ENCODE measurements at regions not wholly inside any gene's neighbourhood (a gene's known extent, or its start where the extent isn't known, plus 50 kb on each side); places are given as distances from the start of the nearest gene placed in this dataset.

DNA sequence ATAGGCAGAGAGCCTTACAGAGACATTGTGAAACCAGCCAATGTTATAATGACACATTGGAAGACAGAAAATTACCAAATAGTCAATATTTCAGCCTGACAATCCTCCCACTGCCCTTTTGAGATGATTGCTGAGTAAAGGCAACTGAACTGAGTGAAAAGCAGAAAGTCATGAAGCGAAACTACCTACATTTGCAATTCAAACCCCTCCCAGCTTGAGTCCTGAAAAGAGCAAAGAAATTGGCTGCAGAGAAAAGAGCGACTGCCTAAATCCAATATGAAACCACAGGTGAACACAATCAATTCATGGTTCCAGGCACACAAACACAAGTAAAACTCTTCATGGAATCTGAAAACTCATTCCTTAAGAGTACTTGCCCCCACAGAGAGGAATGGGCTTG is 143.4 kb upstream of the CHRM3 start:
- H3K4me3 ChIP-seq (ENCODE audit: low read depth, low read length): no peak overlapping the region
- no peak for DNase-seq (ENCODE audit: low read depth)
- TF ChIP-seq, protein P1, sequence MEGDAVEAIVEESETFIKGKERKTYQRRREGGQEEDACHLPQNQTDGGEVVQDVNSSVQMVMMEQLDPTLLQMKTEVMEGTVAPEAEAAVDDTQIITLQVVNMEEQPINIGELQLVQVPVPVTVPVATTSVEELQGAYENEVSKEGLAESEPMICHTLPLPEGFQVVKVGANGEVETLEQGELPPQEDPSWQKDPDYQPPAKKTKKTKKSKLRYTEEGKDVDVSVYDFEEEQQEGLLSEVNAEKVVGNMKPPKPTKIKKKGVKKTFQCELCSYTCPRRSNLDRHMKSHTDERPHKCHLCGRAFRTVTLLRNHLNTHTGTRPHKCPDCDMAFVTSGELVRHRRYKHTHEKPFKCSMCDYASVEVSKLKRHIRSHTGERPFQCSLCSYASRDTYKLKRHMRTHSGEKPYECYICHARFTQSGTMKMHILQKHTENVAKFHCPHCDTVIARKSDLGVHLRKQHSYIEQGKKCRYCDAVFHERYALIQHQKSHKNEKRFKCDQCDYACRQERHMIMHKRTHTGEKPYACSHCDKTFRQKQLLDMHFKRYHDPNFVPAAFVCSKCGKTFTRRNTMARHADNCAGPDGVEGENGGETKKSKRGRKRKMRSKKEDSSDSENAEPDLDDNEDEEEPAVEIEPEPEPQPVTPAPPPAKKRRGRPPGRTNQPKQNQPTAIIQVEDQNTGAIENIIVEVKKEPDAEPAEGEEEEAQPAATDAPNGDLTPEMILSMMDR (IDR thresholded peaks at IDR 0.05; ENCODE audit: insufficient read depth, low read depth, low read length, missing control alignments): no peak

DNA sequence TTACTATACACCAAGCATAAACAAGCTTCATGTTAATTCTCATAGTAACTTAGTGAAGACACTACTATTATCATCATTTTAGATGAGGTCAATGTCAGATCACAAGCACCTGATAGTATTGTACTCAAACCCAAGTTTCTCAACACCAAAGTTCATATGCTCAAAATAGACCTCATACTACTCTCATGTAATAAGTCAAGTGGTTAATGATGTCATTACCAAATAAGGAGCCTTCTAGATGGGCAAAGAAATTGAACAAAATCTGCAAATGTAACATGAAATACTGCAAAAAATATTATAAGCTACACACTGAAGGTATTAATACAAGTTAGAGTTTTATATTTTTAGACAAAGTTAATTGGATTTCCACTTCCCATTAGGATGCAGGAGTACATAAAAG is 144.0 kb upstream of the CHRM3 start:
- H3K4me3 ChIP-seq (ENCODE audit: low read depth, low read length): no peak overlapping the region
- DNase-seq (ENCODE audit: low read depth): no peak
- TF ChIP-seq, protein P1 (IDR thresholded peaks at IDR 0.05; ENCODE audit: insufficient read depth, low read depth, low read length, missing control alignments): no peak

DNA sequence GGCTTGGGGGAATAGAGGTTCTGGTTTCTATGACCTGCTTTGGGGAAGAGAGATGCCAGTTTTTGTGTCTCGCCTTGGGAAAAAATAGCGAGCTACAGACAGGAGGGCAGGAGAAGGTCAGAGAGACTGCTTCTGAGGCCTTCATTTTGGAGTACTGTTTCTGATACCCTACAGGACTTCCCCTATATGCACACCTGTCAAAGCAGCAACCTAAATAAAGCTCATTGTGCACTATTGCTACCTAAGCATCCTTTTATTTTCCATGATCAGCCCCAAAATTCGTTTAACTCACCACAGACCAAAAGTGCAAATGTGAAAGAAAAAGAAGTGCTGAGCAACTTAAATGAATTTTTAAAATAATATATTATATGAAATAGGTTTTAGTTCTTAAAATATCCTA is 145.6 kb upstream of the CHRM3 start:
- DNase-seq (ENCODE audit: low read depth): no peak
- H3K4me3 ChIP-seq (ENCODE audit: low read depth, low read length): no peak overlapping the region
- TF ChIP-seq, protein P1 (IDR thresholded peaks at IDR 0.05; ENCODE audit: insufficient read depth, low read depth, low read length, missing control alignments): no peak

DNA sequence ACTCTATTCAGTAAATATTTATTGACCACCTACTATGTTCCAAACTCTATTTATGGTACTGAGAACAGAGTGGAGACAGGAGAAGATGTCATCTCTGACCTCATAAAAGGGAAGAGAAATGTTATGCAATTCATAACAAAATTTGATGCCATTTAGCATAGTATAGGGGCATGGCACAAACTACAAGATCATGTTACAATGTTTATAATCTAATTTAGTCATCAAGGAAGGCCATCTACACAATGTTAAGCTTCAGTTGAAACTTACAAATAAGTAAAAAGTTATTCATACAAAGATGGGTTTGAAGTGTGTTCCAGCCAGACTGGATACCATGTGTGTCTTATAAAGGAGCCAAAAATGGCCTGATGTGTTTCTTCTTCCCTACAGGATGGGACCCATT is 146.8 kb upstream of the CHRM3 start:
- H3K4me3 ChIP-seq (ENCODE audit: low read depth, low read length): no peak overlapping the region
- TF ChIP-seq, protein P1 (IDR thresholded peaks at IDR 0.05; ENCODE audit: insufficient read depth, low read depth, low read length, missing control alignments): no peak
- no peak for DNase-seq (ENCODE audit: low read depth)

DNA sequence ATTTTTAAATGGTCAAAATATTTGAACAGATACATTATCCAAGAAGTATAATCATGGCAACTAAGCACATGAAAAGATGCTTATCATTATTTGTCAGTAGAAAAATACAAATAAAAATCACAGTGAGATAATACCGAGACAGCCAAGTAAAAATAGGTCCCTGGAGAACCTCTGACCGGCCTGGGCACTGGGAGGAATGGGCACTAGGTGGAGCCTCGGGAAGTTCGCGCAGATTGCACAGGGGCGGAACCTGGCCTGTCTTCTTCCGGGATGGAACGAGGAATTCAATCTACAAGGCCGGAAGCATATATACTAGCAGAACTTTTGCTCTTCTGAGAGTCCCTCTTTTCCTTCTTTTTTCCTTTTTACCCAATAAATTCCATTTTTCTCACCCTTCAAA is 148.5 kb upstream of the CHRM3 start:
- DNase-seq (ENCODE audit: low read depth): no peak
- H3K4me3 ChIP-seq (ENCODE audit: low read depth, low read length): no peak overlapping the region
- TF ChIP-seq, protein P1 (IDR thresholded peaks at IDR 0.05; ENCODE audit: insufficient read depth, low read depth, low read length, missing control alignments): no peak

DNA sequence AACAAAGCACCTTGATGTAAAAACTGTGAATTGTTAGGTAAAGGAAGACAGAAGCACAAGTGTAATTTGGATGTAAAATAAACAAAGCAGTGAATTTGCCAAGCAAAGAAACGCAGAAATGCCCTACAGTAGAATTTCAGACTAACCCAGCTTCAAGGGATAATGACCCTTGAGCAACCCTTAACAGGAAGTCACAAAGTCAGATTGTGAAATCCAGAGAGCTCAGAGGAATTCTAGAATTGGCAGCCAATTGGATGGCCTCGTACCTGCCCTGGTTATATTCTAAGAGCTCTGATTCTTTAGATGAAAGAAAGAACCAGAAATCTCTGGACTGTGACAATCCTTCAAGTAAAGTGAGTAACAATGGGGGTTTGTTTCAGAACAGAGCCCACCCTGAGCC is 152.7 kb upstream of the CHRM3 start:
- TF ChIP-seq, protein P1 (IDR thresholded peaks at IDR 0.05; ENCODE audit: insufficient read depth, low read depth, low read length, missing control alignments): no peak
- H3K4me3 ChIP-seq (ENCODE audit: low read depth, low read length): no peak overlapping the region
- no peak for DNase-seq (ENCODE audit: low read depth)

DNA sequence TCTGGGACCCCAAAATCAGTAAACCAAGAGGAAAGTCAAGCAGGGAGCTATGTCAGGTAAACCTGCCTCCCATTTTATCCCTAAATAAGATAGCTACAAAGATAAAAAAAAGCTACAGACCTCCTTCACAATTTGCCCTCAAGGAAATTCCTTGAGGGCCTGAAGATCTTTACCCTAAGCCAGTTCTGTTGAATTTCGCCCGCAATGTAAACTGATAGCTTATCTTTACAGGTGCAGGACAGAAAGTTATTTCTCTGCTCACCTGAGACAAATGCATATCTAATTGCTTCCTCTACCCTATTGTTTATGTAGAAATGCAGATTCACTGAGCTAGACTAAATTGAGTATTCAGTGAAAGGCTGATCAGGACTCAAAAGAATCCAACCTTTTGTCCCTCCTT is 153.4 kb upstream of the CHRM3 start:
- TF ChIP-seq, protein P1 (IDR thresholded peaks at IDR 0.05; ENCODE audit: insufficient read depth, low read depth, low read length, missing control alignments): no peak
- no peak for DNase-seq (ENCODE audit: low read depth)
- no peak overlapping the region for H3K4me3 ChIP-seq (ENCODE audit: low read depth, low read length)
